MM.1S (cell line): ENCODE measurements at regions not wholly inside any gene's neighbourhood (a gene's known extent, or its start where the extent isn't known, plus 50 kb on each side); places are given as distances from the start of the nearest gene placed in this dataset.

ENCODE experiments used
- CTCF ChIP-seq: fragments of 300-600 bp; sonication (generic); IDR thresholded peaks from 2 replicates; pipeline ENCODE4 v1.5.1; 2016; ENCODE audit warnings: antibody characterized with exemption, low read length, mixed read lengths
- EZH2phosphoT487 ChIP-seq: fragments of 300-600 bp; sonication (generic); IDR thresholded peaks from 2 replicates; pipeline ENCODE4 v1.6.1; 2018; ENCODE audit warnings: antibody characterized with exemption, low read length

GRCh38 chr5:110258460-110259216 is 467.8 kb downstream of the TMEM232 start:
- no peak for TF ChIP-seq CTCF
- TF ChIP-seq EZH2phosphoT487, result no peak
